ENCODE measurements at regions not wholly inside any gene's neighbourhood (a gene's known extent, or its start where the extent isn't known, plus 50 kb on each side); places are given as distances from the start of the nearest gene placed in this dataset.

DNA sequence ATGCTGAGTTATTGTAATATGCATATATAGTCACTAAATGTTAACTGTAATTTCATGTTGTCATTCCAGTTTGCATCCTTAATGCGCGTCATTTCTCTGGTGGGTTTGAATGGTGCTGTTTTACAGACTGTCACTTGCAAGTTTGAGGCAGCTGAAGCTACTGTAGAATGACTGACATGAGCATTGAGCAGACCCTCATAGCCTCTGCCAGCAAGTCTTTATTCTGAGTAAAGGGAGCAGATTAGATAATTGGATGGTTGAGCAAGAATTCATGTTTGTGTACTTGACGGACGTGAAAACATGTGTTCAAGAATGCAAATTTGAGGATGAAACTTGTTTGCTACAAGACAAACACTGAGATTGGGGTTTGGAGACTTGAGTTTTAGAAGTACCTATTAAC, 854.8 kb upstream of the KLHL29 start:
- H3K56ac ChIP-seq (ENCODE audit: extremely low read depth, insufficient read depth, low read length): no peak overlapping the region
- POLR2A ChIA-PET (ENCODE audit: unreplicated experiment): no interaction called here
- no peak for DNase-seq
- no peaks in the 10 kb centered on the region for H3K9me1 ChIP-seq (ENCODE audit: insufficient read depth, low read length)
- H3K4me2 ChIP-seq (ENCODE audit: low read depth, low read length): no peak overlapping the region
- no peak overlapping the region for H3K18ac ChIP-seq (ENCODE audit: low read depth, low read length)
- in situ Hi-C loops (cut with MboI; ENCODE audit: low sequenced_read_pairs) (no loop called here), dilution Hi-C loops (cut with HindIII; ENCODE audit: low sequenced_read_pairs, unreplicated experiment) (no loop called here), intact Hi-C loops (cut with micrococcal nuclease) (no loop called here)
- CTCF ChIA-PET: no interaction called here
- no peak overlapping the region for H2AK9ac ChIP-seq (replicated peaks; ENCODE audit: low read depth, low read length, poor library complexity)
- no peak for ATAC-seq (ENCODE audit: low read depth)
- H3K23ac ChIP-seq (ENCODE audit: low read depth, low read length): no peak overlapping the region
- H3K4ac ChIP-seq (ENCODE audit: low read depth, low read length): no peak overlapping the region
- no peaks in the 10 kb centered on the region for H3K79me1 ChIP-seq (ENCODE audit: low read depth in 1 of 2, low read length in 2 of 2)
- H2AK5ac ChIP-seq (ENCODE audit: low read depth, low read length): no peak overlapping the region
- H3K9me3 ChIP-seq (ENCODE audit: control insufficient read depth, insufficient read depth, low read length): peaks cover 7% of the 10 kb centered on the region; the same call in 1 of the 2 replicates
- no peaks in the 10 kb centered on the region for H3K36me3 ChIP-seq (ENCODE audit: control insufficient read depth, insufficient read depth, low read length)
- H2BK15ac ChIP-seq (ENCODE audit: low read depth, low read length): no peak overlapping the region
- no peaks in the 10 kb centered on the region for H4K20me1 ChIP-seq (ENCODE audit: insufficient read depth, low read length)
- TF ChIP-seq CTCF (conservative IDR thresholded peaks at IDR 0.05; ENCODE audit: low read depth, low read length) (no peak), CEBPB (IDR thresholded peaks at IDR 0.05; ENCODE audit: low read depth, low read length) (no peak), RFX5 (IDR thresholded peaks at IDR 0.05; ENCODE audit: low read depth, low read length) (no peak), NFE2L2 (IDR thresholded peaks at IDR 0.05; ENCODE audit: low read depth, low read length) (no peak)
- H3K27me3 ChIP-seq (ENCODE audit: control insufficient read depth, insufficient read depth, low read length): no peaks in the 10 kb centered on the region
- H4K8ac ChIP-seq (ENCODE audit: low read depth in 2 of 2, low read length in 2 of 2): no peak overlapping the region
- no CpG with 5 or more reads among the region's 4 CpGs for WGBS, 2 experiments (ENCODE audit: extremely low coverage in 2 of 2, insufficient read length in 1 of 2)
- H3K14ac ChIP-seq (replicated peaks; ENCODE audit: low read depth, low read length): no peak overlapping the region
- H2BK120ac ChIP-seq (ENCODE audit: low read depth, low read length): no peak overlapping the region
- no peak overlapping the region for H3K4me3 ChIP-seq (ENCODE audit: insufficient read depth, low read depth, low read length)
- no peak overlapping the region for H4K91ac ChIP-seq (ENCODE audit: insufficient read depth, low read depth, low read length)
- H4K5ac ChIP-seq (ENCODE audit: low read depth, low read length): no peak overlapping the region
- H2AFZ ChIP-seq (replicated peaks; ENCODE audit: low read length, poor library complexity): no peak overlapping the region
- no peak overlapping the region for H2BK5ac ChIP-seq (ENCODE audit: low read depth, low read length, poor library complexity, severe bottlenecking)
- no peak overlapping the region for H3K27ac ChIP-seq (ENCODE audit: insufficient read depth, low read length)
- H2BK20ac ChIP-seq (ENCODE audit: low read depth, low read length): no peak overlapping the region
- no TSS peak for BruUV-seq (replicated peaks)
- no peaks in the 10 kb centered on the region for H3K4me1 ChIP-seq (ENCODE audit: control insufficient read depth, insufficient read depth, low read length)
- no peak overlapping the region for H3K9ac ChIP-seq (ENCODE audit: low read depth, low read length)

Measured in IMR-90 (cell line).